NK-92 treated with Interleukin-12 subunit alpha and Interleukin-12 subunit beta, amount 100 ng/mL, for 24 hours (cell line): ENCODE measurements at regions not wholly inside any gene's neighbourhood (a gene's known extent, or its start where the extent isn't known, plus 50 kb on each side); places are given as distances from the start of the nearest gene placed in this dataset.
"Not testable (repeated sequence)": the region's sequence is repeated elsewhere in the genome, so short reads cannot be mapped to it uniquely, and the experiment has no call there.

Source experiments
- DNase-seq: peaks from one replicate; lab custom pipeline; 2025; lab: John Stamatoyannopoulos, UW

DNA sequence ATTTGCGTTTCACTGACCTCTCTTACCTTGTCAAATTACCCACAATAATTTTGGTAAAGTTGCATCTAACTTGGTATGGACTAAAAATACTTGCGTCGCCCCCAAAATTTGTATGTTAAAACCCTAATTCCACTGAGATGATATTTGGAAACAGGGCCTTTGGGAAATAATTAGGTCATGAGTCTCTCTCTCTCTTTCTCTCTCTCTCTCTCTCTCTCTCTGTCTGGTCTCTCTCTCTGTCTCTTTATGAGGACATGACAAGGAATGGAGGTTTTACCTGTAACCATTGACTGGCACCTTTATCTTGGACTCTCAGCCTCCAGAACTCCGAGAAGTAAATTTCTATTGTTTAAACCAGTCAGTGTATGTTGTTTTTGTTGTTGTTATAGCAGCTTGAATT lies 111.5 kb upstream of the BDP1 start:
- not testable (repeated sequence) for DNase-seq

DNA sequence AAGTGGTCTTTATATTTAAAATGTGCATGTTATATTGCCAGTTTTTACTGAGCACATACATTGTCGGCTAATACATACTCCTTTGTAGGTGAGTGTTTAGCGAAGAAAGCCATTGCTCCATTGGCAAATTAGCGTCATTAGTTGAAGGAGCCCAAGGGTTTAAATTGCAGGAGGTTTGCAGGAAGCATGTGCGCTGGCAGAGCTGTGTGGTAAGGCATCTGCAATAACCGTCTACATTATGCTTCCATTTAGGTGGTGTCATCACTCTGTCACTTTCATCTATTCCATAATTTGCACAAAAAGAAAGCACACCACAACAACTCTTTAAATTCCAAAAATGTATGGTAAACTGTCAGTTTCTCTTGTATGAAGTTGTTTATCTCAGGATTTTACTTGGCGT lies 82.8 kb upstream of the BDP1 start:
- DNase-seq = not testable (repeated sequence)

DNA sequence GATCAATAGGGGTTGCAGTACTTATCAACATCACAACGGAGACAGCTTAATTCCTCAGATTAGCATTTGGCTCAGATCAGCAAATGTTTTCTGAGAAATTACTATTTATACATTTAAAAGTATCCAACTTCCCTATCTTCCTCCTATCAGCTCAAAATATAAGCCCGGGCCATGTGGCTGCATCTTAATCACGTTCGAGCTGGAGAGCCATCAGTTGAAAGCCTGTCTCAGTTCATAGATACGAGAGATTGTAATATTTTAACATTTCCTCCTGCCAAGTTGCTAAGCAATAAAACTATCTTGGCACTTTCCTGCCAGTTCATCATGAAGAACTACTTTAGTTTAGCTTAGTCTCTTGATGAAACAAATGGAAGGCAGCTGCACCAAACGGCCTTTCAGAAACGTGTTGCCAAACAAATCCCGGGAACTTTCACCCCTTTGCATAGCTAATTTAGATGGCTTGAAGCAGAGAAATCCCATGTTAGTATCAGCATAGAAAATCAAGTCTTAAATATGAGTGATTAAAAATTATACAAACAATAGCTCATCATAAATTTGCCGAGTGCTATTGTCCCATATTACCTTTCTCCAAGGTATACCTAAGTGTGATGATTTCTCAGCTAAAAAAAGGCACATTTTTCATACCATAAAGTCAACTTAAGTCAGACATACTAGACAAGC lies 82.3 kb upstream of the BDP1 start:
- DNase-seq = not testable (repeated sequence)

DNA sequence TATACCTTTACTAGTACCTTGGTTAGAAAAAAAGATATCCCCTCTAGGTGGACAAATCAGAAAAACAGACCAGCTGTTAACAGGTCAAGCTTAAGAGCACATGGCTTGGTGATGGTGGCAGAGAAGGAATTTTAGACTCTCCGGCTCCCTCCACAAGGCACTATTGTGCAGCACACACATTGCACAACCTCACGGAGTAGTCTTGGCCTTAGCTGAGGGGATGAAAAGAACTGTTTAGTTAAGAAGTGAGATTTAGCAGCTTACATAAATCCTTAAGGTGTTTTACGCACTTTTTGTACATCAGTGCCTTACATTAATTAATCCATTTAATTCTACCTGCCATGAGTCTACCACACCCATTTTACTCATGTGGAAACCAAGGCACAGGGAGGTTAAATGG lies 71.2 kb upstream of the BDP1 start:
- not testable (repeated sequence) for DNase-seq

DNA sequence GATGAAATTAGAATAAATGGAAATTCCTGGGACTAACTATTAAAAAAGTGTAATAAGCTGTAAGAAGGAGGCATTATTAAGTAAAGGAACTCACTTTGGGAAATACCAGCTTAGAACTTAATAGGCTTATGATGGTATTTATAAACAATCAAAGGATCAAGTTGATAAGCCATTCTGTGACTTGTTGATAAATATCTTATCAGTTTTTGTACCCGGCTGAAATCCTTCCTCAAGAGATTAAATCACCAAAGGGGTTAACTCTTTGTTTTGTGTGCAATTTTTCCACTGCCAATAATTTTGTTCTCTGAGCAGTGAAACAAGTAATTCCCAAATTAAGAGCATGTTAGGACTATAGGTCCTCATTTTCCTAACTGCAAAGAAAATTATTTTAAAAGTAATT lies 70.7 kb upstream of the BDP1 start:
- no peak for DNase-seq

DNA sequence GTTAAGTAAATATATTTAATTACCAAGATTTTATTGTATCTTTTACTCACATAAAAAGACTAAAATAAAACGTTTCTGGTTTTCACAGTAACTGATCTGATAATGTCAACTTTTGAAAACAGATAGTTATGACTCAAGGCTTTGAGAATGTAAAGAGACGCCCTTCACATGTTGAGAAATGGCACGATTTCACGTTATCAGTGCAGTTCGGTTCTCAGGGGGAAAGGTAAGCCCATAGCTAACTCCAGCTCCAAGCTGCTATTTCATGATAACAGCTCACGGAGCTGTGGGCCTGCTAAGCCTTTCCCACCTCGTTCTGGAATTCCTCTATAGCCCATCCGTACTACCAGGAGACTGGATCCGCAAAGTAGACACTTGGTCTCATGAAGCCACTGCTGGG lies 70.2 kb upstream of the BDP1 start:
- DNase-seq = not testable (repeated sequence)

DNA sequence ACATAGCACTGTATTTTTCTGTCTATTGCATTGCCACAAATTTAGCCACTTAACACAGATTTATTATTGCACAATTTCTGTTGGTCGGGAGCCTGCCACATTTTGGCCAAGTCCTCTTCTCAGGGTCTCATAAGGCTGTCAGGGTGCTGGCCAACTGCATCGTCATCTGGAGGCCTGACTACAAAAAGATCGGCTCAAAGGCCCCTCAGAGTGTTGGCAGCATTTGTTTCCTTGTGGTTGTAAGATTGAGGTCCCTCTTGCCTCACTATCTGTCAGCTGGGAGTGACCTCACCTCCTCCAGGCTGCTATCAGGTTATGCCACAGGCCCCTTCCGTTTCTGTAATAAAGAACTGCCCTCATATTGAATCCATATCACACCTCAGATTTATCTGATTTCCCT lies 67.3 kb upstream of the BDP1 start:
- DNase-seq = peak; percentile 1

DNA sequence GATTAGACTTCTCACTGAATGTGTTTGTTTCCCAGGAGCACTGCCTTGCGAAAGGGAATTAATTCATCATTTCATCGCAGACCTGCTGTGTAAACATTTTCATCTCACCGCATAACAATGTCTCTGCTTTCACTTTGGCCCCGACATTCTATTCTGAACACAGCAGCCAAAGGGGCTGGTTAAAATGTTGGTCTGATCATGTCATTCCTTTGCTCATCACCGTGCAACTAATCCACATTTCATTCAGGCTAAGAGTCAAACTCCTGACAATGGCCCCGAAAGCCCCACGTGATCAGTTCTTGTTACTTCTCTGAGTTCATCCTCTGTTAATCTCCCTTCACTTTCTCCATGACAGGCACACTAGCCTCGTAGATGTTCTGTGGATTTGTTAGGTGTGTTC lies 57.1 kb upstream of the BDP1 start:
- not testable (repeated sequence) for DNase-seq

DNA sequence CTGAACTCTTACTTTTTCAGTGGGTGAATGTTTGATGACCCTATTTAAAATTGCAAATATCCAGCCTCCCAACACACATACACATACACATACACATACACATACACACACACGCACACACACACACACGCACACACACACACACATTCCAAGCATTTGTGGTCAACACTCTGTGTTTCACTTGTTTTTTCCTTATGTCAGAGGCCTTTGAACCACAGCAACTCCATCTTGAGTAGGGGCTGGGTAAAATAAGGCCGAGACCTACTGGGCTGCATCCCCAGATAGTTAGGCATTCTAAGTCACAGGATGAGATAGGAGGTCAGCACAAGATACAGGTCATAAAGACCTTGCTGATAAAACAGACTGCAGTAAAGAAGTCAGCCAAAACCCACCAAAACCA lies 56.6 kb upstream of the BDP1 start:
- not testable (repeated sequence) for DNase-seq

DNA sequence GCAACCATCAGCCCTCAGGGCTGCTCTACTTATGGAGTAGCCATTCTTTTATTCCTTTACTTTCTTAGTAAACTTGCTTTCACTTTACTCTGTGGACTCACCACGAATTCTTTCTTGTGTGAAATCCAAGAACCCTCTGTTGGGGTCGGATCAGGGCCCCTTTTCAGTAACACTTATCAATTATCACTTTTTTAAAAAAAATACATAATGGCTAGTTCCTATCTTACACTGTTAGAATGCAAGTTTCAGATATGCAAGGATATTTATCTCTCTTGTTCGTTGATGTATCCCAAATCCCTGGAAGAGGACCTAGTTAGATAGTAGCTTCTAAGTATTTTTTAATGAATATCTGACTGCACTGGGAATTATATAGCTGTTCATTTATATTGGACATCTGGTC lies 56.0 kb upstream of the BDP1 start:
- DNase-seq = not testable (repeated sequence)

DNA sequence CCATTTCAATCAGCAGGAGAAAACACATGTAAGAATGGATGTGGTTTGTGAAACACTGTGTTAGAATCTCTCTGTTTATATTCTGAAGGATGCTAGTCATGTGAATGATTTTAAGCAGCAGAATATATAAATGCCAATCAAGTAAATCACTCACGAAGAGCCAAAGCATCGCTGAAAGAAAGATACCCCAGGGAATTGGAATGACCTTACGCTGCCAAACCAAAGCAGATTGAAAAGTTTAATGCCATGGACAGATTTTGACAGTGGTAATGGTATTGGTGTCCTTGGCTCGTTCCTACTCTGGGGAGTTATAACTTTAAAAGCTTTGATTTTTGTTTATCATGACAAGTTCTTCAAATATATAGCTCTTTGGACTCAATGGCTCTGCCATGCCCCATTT lies 54.8 kb upstream of the BDP1 start:
- not testable (repeated sequence) for DNase-seq

DNA sequence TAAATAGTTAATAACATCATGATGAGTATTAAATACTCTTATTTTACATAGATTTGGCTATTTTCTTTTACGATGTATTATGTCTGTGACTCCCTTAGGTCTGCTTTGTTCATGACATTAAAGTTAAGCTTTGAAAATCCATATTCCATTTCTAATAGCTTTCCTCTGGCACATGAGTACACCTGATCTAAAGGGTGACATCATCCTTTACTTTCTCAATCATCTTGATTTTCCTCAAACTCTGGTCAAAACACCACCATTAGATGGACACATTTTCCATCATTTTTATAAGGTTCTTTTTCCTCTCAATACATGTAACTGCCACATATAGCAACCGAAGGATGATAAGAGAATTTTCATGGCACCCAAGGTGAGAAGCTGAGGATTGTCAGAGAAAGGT lies 54.3 kb upstream of the BDP1 start:
- not testable (repeated sequence) for DNase-seq

DNA sequence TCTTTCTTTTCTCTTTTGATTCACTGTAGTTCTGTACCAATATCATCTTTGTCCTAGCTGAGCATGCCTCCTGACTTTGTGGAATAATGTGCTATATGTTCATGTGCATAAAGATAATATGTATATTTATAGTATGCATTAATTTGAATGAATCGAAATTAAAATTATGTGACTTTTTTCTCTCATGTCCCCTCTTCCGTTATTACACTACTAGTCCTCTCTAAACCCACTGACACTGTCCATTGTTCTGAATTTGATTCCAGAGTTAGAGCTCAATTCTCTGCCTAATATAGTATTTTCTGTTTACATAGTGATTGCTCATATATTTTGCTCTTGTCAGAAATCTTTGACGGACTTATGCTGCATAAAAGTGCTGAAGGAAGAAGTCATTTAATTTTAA lies 53.9 kb upstream of the BDP1 start:
- not testable (repeated sequence) for DNase-seq

DNA sequence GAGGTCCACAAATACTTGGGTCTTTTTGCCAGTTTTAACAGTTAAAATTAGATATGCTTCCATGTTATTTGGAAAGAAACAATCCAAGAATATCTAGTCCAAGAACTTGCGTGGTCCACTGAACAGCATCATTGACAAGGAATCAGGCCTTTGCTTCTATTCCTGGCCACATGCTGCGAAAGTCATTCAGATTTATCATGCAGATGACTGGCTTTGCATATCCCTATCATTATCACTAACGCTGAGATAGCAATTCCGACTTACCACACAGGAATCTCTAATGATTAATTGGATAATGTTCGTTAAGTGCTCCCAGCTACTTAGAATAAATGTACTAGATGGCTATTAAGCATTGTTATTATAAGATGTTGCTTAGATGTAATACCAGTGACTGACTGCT lies 51.0 kb upstream of the BDP1 start:
- DNase-seq = not testable (repeated sequence)

DNA sequence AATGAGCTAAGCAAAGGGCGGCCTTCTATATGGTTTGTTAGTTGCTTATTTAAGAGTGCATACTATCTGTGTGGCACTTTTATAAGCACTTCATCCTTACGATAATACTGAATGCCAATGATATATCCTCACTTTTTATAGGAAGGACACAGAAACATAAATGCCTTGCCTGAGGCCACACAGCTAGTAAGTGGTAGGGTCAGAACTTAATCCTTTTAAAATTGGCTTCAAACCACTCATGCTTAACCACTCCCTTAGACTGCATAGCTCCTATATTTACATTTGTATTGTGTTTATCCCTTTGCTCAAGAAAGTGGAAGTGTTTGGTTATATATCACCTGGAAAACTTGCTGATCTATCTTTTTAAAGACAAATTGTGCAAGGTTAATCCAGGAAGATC lies 50.5 kb upstream of the BDP1 start:
- DNase-seq = not testable (repeated sequence)
